Activated T-cell treated with anti-CD3 and anti-CD28 coated beads, Interleukin-2, amount 50 U/mL, for 1 hour (primary cell): ENCODE measurements at regions not wholly inside any gene's neighbourhood (a gene's known extent, or its start where the extent isn't known, plus 50 kb on each side); places are given as distances from the start of the nearest gene placed in this dataset.

Experiments
- DNase-seq: peaks from one replicate; pipeline ENCODE4 v3.0.0-alpha.2; 2020

DNA sequence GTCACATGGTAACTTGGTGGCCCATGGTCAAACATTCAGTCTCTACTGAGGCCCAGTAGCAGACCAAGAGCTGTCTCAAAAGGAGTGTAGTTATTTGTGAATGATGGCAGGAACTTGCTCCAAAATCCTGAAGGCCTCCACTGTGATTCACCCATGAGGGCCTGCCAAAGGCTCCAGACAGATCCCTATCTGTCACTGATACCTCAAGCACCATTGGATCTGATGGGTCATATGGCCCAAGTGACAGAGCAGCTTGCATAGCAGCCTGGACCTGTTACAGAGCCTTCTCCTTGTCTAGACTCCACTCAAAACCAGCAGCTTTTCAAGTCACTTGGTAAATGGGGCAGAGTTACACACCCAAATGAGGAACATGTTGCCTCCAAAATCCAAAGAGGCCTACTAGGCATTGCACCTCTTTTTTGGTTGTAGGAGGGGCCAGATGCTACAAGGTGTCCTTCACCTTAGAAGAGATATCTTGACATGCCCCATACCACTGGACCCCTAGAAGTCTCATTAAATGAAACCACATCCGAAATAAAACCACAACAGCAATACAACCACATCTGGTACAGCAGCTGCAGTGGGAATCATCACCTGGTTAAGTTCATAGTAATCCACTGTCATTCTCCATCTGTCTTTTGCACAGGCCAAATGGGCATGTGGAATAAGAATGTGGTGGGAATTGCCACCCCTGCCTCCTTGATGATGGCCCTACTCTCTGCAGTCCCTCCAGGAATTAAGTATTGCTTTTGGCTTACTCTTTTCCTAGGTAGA lies 150.4 kb upstream of the MAX start:
- DNase-seq: no peak

DNA sequence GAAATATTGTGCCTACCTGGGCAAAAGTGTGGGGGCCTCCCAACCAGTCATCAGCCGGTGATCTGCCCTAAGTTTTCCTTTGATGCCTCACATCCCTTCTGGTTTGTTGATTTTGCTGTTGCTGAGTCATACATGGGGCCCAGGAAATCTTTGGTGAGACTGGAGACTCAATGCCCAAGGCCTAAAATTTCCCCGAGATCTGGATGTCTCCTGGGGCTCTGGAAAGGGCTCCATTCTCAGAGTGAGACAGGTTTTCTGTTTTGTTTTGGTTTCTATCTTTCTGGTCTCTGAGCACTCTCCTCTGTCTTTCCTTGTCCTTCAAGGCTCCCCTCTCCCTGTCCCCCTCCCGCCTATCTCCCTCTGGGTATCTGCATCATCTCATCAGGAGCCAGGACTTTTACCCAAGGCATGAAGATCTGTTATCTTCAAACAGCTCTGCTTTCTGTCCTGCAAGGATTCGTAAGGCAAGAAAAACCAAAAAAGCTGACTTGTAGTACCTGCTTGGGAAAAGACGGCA lies 152.8 kb upstream of the MAX start:
- DNase-seq: no peak

- DNase-seq: no peak
These were observed 153.5 kb upstream of the MAX start for GRCh38 chr14:65255583-65256461.

DNA sequence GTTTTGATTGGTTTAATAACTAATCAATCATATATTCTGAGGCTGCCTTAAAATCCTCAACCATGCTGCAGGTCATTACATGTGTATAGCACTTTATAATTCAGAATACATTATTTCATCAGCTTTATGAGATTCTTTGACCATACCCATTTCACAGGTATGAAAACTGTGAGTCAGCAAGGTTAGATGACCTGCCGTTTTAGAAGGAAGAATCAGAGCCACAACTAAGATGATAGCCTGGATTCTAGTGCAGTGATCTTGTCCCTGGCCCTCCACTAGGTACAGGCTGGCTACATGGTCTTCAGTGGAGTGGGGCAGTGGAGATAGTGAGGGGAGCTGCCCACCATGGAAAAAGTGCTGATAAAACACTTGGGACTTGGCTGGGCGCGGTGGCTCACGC lies 154.4 kb upstream of the MAX start:
- DNase-seq: no peak

- no peak for DNase-seq
These were observed 155.1 kb upstream of the FUT8 start for GRCh38 chr14:65257425-65257824.

- DNase-seq: no peak
These were observed 154.1 kb upstream of the FUT8 start for GRCh38 chr14:65258391-65258790.

DNA sequence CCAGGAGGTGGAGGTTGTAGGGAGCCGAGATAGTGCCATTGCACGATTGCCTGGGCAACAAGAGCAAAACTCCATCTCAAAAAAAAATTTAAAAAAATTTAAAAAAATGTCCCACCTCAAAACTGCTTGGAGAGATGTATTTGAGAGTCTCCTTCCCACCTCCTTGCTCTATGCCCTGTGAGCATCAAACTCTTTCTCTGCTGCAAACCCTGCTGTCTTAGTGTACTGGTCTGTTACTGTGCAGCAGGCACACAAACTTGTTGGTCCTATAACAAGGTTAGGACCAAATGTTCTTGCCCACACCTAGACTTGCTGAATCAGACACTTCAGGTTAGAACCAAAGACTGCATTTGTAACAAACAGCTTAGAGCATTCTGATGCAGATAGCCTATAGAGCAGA lies 153.5 kb upstream of the FUT8 start:
- DNase-seq: no peak

GRCh38 chr14:65260786-65261185 lies 151.7 kb upstream of the FUT8 start:
- no peak for DNase-seq

GRCh38 chr14:65261425-65261920 lies 151.1 kb upstream of the FUT8 start:
- no peak for DNase-seq

DNA sequence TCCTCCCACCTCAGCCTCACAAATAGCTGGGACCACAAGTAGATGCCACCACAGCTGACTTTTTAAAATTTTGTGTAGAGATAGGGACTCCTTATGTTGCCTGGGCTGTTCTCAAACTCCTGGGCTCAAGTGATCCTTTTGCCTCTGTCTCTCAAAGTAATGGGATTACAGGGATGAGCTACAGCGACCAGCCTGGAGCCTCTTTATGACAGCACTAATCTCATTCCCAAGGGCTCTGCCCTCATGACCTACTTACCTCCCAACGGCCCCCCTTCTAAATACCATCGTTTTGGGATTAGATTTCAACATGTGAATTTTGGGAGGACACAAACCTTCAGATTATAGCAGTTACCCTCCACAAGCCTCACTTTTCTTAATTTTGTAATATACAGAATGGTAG lies 150.6 kb upstream of the FUT8 start:
- no peak for DNase-seq

DNA sequence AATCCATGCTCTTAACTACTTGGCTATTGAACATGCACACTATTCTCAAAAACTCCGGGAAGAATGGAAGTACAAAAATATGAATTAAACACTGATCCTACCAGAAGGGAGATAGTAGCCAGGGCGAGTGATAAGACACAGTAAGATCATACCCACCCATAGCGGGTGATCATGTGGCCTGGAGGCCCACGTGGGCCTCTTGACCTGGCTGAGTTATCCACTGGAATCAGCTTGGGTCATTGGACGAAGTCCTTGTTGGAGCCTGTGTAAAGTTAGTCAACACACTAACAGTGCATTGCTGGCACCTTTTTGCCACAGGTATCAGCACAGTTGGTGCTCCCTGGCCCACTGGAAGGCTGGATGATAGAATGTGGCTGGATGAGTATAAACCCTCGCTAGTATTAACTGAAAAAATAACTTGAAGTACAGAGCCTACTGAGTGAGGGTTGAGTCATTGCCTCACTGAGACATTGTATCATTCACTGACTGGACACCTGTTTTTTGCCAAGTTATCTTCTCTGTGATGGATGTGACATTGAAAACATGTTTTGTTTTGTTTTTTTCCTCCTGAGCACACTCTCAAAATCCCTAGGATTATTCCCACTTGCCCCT lies 149.2 kb upstream of the FUT8 start:
- no peak for DNase-seq

- no peak for DNase-seq
These were observed 144.7 kb upstream of the FUT8 start for GRCh38 chr14:65267856-65268255.

DNA sequence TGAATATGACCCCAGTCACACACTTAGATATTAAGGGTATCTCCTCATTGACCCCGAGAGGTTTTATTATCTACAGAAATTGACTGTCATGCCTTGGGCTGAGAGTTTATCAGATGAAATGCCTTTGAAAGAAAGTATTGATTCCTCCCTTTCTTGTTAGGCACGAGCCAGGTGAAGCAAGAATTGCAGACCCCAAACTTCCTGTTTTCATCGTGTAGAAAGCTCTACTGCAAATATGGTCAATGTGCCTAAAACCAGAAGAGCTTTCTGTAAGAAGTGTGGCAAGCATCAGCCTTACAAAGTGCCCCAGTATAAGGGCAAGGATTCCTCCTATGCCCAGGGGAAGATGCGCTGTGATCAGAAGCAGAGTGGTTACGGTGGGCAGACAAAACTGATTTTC lies 143.9 kb upstream of the FUT8 start:
- no peak for DNase-seq

DNA sequence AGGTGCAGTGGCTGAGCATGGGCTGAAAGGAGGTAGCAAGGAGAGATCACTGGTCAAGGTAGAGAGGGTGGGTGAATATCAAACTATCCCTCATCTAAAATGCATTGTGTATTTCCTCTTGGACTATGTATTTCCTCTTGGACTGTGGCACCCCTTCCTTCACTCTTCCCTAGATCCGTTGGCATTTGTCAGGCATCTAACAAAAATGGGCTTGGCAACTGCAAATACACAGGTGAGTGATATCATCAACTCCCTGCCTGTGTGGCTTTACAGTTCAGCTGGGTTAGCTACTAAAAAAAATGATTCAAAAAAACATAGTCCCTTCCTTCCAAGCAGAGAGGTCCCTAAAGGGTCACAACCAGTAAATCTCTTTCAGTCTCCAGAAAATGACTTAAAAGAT lies 142.8 kb upstream of the FUT8 start:
- DNase-seq: no peak

DNA sequence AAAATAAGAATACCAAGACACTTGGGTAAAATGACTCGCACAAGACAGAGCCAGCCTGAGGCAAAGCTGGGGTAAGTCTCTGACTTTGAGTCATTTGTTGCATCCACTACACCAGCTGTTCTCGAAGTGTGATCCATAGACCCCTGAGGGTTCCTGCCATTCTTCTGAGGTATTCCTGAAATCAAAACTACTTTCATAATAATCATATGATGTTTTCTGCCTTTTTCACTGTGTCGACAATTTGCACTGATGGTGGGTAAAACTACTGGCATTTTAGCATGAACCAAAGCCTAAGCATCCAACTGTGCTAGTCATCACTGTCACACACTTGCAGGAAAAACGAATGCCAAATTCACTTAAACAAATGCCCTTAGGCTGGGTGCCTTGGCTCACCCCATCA lies 135.5 kb upstream of the FUT8 start:
- DNase-seq: no peak

DNA sequence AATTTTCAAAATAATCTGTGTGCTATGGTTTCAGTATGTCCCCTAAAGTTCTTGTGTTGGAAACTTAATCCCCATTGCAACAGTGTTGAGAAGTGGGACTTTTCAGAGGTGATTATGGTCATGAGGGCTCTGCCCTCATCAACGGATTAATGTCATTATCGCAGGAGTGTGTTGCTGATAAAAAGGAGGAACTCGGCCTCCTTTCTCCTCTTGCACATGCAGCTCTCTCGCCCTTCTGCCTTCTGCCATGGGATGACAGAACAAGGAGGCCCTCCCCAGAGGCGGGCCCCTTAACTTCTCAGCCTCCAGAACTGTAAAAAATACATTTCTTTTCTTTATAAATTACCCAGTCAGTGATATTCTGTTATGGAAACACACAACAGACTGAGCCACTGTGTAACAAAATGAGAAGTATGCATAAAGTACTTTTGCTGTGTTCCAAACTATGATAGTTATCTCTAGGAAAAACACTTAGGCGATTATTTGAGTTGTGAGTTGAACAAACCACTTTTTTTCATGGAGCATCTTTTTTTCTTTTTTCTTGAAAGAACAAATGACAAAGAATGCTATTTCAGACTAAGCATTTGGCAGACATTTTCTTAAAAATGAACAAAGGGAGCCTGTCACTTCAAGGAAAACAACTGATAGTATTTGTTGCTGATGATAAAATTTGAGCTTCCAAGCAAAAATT lies 134.8 kb upstream of the FUT8 start:
- no peak for DNase-seq

GRCh38 chr14:65278589-65278988 lies 133.9 kb upstream of the FUT8 start:
- DNase-seq: no peak

DNA sequence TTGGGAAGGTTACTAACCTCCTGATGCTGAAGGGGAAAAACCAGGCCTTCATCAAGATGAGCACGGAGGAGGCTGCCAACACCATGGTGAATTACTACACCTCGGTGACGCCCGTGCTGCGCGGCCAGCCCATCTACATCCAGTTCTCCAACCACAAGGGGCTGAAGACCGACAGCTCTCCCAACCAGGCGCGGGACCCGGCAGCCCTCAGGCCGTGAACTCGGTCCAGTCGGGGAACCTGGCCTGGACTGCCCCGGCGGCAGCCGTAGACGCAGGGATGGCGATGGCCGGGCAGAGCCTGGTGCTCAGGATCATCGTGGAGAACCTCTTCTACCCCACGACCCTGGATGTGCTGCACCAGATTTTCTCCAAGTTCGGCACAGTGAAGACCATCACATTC lies 133.0 kb upstream of the FUT8 start:
- DNase-seq: no peak

GRCh38 chr14:65279958-65280357 lies 132.6 kb upstream of the FUT8 start:
- DNase-seq: no peak

DNA sequence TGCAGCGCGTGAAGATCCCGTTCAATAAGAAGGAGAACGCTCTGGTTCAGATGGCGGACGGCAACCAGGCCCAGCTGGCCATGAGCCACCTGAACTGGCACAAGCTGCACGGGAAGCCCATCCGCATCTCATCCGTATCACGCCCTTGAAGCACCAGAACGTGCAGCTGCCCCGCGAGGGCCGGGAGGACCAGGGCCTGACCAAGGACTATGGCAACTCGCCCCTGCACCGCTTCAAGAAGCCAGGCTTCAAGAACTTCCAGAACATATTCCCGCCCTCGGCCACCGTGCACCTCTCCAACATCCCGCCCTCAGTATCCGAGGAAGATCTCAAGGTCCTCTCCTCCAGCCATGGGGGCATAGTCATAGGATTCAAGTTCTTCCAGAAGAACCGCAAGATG lies 131.9 kb upstream of the FUT8 start:
- no peak for DNase-seq

GRCh38 chr14:65281991-65282895 lies 130.3 kb upstream of the FUT8 start:
- no peak for DNase-seq

DNA sequence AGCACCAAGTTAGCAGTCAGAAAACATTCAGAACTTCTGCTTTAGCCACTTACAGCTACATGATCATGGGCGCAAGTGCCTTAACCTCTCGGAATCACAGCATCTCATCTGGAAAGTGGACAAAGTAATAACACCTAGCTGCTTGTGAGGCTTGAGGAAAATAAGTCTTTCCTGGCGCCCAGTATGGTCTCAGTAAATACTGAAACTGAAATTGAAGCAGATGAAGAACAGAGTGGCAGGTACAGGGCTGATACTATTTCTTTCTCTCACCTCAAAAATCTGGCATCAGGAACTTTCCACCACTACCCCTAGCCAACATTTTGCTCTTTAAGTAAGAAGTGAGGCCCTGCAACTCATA lies 129.7 kb upstream of the FUT8 start:
- DNase-seq: no peak
